ENCODE measurements at regions not wholly inside any gene's neighbourhood (a gene's known extent, or its start where the extent isn't known, plus 50 kb on each side); places are given as distances from the start of the nearest gene placed in this dataset.

DNA sequence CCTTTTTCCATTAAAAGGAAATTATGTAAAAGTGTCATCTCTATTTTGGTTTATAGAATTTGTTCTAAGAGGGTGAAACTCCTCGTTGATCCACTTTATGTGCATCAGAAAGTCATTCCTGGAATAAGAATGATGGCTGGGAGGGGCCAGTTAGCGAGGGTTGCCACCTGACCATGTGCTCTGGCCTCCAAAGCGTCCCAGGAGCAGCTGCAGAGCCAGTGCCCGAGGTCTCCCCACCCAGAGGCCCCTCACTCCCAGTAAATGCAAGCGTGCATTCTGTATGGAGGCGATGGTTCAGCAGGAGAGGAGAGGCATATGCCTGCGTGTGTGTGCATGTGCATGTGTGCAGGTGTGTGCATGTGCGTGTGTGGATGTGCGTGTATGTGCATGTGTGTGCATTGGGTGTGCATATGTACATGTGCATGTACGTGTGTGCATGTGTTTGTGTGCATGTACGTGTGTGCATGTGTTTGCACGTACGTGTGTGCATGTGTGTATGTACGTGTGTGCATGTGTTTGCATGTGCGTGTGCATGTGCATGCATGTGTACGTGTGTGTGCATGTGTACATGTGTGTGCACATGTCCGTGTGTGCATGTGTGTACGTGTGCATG, 345.8 kb downstream of the TEX29 start:
- H2AFZ ChIP-seq (ENCODE audit: insufficient read depth, low read depth, low read length, poor library complexity, severe bottlenecking): no peak overlapping the region
- H3K4me1 ChIP-seq (ENCODE audit: control insufficient read depth in 1 of 2, insufficient read depth in 2 of 2, low read length in 2 of 2): no peaks in the 10 kb centered on the region
- intact Hi-C loops (cut with micrococcal nuclease): no loop called here
- no peak overlapping the region for H3K4me2 ChIP-seq (replicated peaks; ENCODE audit: extremely low read depth, low read length, poor library complexity, severe bottlenecking)
- 92% methylated on average over 16 of the region's 18 CpGs for WGBS (ENCODE audit: insufficient coverage)
- Mint-ChIP-seq H3K27ac (no peak overlapping the region), H3K27me3 (ENCODE audit: low read depth in 3 of 3) (peaks cover 0 to 4% (median 0%) of the 10 kb centered on the region in 3 donors), H3K4me1 (no peaks in the 10 kb centered on the region), H3K4me3 (no peak overlapping the region), H3K9me3 (peaks cover 0 to 4% (median 3%) of the 10 kb centered on the region in 7 donors), H3K36me3 (no peaks in the 10 kb centered on the region)
- no peaks in the 10 kb centered on the region for H3K27me3 ChIP-seq (ENCODE audit: control insufficient read depth in 2 of 2, insufficient read depth in 2 of 2, low read length in 2 of 2)
- H4K20me1 ChIP-seq (ENCODE audit: insufficient read depth, low read length): no peaks in the 10 kb centered on the region
- TF ChIP-seq CTCF (IDR thresholded peaks at IDR 0.05): no peak
- no peaks in the 10 kb centered on the region for H3K9me3 ChIP-seq (replicated peaks in 1 of 2; ENCODE audit: control insufficient read depth in 1 of 2, insufficient read depth in 1 of 2, low read length in 2 of 2)
- no peaks in the 10 kb centered on the region for H3K79me2 ChIP-seq (ENCODE audit: insufficient read depth, low read length)
- DNase-seq: no peak
- no peaks in the 10 kb centered on the region for H3K36me3 ChIP-seq (replicated peaks in 1 of 2; ENCODE audit: control insufficient read depth in 1 of 2, insufficient read depth in 2 of 2, low read length in 2 of 2)
- H3K27ac ChIP-seq (ENCODE audit: low read depth in 1 of 2, low read length in 2 of 2): no peak overlapping the region
- H3K4me3 ChIP-seq (replicated peaks in 1 of 3; ENCODE audit: low read depth in 2 of 3, low read length in 3 of 3): no peak overlapping the region
- H3K9ac ChIP-seq (ENCODE audit: insufficient read depth, low read length, poor library complexity, severe bottlenecking): no peak overlapping the region

- Mint-ChIP-seq H3K4me1 (no peaks in the 10 kb centered on the region), H3K27me3 (ENCODE audit: low read depth in 3 of 3) (no peaks in the 10 kb centered on the region), H3K27ac (no peak overlapping the region), H3K4me3 (no peak overlapping the region), H3K36me3 (no peaks in the 10 kb centered on the region), H3K9me3 (peaks cover 0 to 4% (median 2%) of the 10 kb centered on the region in 7 donors)
- H3K9ac ChIP-seq (ENCODE audit: insufficient read depth, low read length, poor library complexity, severe bottlenecking): no peak overlapping the region
- no peak overlapping the region for H3K27ac ChIP-seq (ENCODE audit: low read depth in 1 of 2, low read length in 2 of 2)
- no peaks in the 10 kb centered on the region for H3K9me3 ChIP-seq (replicated peaks in 1 of 2; ENCODE audit: control insufficient read depth in 1 of 2, insufficient read depth in 1 of 2, low read length in 2 of 2)
- no peak overlapping the region for H3K4me3 ChIP-seq (replicated peaks in 1 of 3; ENCODE audit: low read depth in 2 of 3, low read length in 3 of 3)
- H3K4me2 ChIP-seq (replicated peaks; ENCODE audit: extremely low read depth, low read length, poor library complexity, severe bottlenecking): no peak overlapping the region
- H3K27me3 ChIP-seq (ENCODE audit: control insufficient read depth in 2 of 2, insufficient read depth in 2 of 2, low read length in 2 of 2): no peaks in the 10 kb centered on the region
- no peak for DNase-seq
- H4K20me1 ChIP-seq (ENCODE audit: insufficient read depth, low read length): no peaks in the 10 kb centered on the region
- intact Hi-C loops (cut with micrococcal nuclease): no loop called here
- 91% methylated on average over 6 of the region's 7 CpGs for WGBS (ENCODE audit: insufficient coverage)
- H3K79me2 ChIP-seq (ENCODE audit: insufficient read depth, low read length): no peaks in the 10 kb centered on the region
- no peaks in the 10 kb centered on the region for H3K36me3 ChIP-seq (replicated peaks in 1 of 2; ENCODE audit: control insufficient read depth in 1 of 2, insufficient read depth in 2 of 2, low read length in 2 of 2)
- TF ChIP-seq CTCF (IDR thresholded peaks at IDR 0.05): no peak
- H3K4me1 ChIP-seq (ENCODE audit: control insufficient read depth in 1 of 2, insufficient read depth in 2 of 2, low read length in 2 of 2): no peaks in the 10 kb centered on the region
- no peak overlapping the region for H2AFZ ChIP-seq (ENCODE audit: insufficient read depth, low read depth, low read length, poor library complexity, severe bottlenecking)
These were observed 347.3 kb downstream of the TEX29 start for GRCh38 chr13:111667757-111668156.

Data from CD14-positive monocyte (primary cell).